Right ventricle myocardium superior (tissue), 1 donor: ENCODE measurements at regions not wholly inside any gene's neighbourhood (a gene's known extent, or its start where the extent isn't known, plus 50 kb on each side); places are given as distances from the start of the nearest gene placed in this dataset.
"Not testable (repeated sequence)": the region's sequence is repeated elsewhere in the genome, so short reads cannot be mapped to it uniquely, and the experiment has no call there.

ENCODE experiments used
- ATAC-seq: fragments of 200-7000 bp; cut with Tn5 transposase; one replicate; pipeline ENCODE4 v1.9.1; 2020; ENCODE audit warnings: mild to moderate bottlenecking; ENCODE audit not compliant: poor library complexity
- DNase-seq: peaks from one replicate; pipeline ENCODE4 v3.0.0-alpha.2; 2020
- intact Hi-C: fragments of 100-400 bp; cut with DNase I; formaldehyde crosslinking; loops from one replicate; pipeline ENCODE4 v1.11.2; 2022
- donor health status: DM: no; HTN: yes; CAD: no; lungs with severe emphysema.

DNA sequence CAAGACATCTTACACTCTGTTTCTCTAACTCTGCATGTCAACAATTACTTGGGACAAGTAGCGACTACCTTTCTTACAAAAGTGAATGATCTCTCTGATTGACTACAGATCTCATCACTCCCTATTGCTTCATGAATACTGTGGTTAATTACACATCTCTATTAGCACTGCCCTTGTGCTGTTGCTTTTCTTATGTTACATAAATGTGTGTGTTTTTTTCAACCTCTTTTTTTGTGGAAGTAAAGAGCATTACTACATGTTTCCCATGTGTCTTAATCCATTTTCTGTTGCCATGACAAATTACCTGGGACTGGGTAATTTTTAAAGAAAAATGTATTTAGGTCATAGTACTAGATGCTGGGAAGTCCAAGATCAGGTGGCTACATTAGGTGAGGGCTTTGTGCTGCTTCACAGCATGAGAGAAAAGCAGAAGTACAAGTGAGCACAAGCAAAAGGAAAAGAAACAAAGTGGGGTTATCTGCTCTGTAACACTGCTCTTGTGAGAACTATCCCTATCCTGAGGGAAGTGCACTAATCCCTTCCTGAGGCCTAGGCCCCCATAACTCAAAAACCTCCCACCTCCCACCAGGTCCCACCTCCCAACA is 298.2 kb upstream of the SATB1 start:
- DNase-seq (no peak), ATAC-seq (no peak)
- intact Hi-C loops, result no loop called here

DNA sequence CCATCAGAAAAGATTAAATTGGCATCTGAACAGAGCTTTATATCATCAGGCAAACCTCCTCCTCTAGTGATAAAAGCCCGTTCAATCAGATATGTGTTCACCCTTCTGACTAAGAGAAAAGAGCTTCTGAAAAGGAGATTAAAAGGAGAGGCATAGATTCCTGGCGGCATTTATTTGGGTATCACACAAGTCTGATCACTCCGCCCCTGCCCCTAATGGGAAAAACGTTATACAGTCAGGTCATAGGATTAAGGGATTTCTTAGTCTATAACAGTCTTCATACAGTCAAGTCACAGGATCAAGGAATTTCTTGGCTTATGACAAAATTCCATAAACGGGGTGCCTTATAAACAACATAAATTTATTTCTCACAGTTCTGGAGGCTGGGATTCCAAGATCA is 295.4 kb upstream of the SATB1 start:
- intact Hi-C loops, result no loop called here

DNA sequence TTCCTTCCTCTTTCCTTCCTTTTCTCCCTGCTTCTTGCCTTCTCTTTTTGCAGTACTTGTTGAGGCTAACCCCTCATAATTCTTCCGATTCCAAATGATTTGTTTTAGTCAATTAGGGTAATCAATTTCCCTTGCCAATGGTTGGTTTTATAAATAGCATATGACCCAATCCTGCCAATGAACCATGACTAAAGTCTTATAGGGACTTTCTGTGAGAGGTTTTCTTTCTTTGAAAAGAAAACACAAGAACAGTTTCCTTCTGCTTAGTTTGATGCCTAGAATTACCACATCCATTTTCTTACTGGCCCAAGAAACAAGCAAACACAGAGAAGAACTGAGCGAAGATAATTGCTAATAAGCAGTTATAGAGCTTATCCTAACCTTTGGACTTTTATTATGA is 292.5 kb upstream of the SATB1 start:
- DNase-seq, result no peak
- no peak for ATAC-seq
- intact Hi-C loops, result no loop called here

More for the DNA sequence above, 295.4 kb upstream of the SATB1 start:
- no peak for DNase-seq
- no peak for ATAC-seq

DNA sequence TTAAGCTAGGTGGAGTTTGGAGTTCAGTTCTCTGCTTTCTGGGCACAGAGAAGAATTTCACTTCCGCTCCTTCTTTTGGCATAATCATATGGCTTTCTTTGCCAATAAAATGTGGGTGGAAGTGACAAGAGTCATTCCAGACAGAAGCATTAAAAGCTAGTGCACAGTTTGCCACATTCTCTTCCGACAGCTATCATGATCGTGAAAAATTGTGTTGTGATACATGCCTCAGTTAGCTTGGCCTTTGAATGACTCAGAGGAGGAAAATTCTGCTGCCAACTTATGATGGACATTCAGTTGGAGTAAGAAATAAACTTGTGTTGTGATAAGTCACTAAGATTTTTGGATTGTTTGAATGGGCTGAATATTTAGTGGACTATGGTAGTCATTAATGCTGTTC is 291.7 kb upstream of the SATB1 start:
- ATAC-seq (no peak), DNase-seq (no peak)
- intact Hi-C loops, result no loop called here

DNA sequence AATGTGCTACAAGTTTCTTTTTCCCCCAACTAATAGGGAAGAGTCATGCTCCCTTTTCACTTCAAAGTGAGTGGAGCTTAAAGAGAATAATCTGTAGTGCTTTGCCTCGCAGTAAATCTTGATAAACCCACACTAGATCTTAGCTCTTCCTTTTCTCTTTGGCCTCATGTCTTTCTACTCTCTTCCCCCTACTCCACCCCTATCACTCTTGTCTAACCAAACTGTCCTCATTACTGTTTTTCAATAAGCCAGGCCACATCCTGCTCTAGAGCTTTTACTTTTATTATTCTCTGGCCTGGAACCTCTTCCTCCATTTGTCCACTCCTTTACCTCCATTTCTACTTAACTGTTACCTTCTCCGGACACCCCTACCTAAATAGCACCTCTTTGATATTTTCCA is 291.0 kb upstream of the SATB1 start:
- DNase-seq (no peak), ATAC-seq (no peak)
- intact Hi-C loops, result no loop called here

DNA sequence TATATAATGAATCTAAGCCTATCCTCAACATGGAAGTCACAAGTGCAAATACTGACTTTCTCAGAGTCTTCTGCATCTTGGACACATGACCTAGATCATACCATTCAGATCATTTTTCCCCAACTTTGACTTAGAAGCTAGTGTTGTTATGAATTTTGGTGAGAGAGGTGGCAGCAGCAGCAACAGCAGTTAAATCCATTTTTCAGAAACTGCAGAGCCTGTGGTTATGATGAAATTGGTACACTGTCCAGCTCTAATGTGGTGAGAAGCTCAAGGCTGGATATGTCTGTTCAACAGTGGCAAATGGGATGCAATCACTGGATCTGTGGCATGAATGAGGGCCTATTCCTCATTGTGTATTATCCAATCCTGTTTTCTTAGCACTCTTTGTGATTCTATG is 290.1 kb upstream of the SATB1 start:
- DNase-seq (no peak), ATAC-seq (no peak)
- intact Hi-C loops, result no loop called here

DNA sequence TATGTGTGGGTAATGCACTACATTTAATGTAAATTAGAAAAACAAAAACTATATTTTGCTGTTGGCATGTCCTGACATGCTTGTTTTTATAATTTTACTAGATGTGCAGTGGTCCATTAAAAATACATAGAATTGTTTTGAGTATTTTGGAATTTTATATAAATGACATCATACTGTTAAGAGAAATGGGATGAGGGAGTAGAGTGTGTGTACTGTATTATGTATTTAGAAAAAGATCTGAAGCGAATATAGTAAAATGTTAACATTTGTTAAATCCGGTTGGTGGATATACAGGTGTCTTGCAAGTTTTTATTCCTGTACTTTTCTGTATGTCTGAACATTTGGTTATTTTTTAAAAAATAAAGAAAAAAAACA is 288.4 kb upstream of the SATB1 start:
- intact Hi-C loops, result no loop called here
- ATAC-seq (no peak), DNase-seq (no peak)

DNA sequence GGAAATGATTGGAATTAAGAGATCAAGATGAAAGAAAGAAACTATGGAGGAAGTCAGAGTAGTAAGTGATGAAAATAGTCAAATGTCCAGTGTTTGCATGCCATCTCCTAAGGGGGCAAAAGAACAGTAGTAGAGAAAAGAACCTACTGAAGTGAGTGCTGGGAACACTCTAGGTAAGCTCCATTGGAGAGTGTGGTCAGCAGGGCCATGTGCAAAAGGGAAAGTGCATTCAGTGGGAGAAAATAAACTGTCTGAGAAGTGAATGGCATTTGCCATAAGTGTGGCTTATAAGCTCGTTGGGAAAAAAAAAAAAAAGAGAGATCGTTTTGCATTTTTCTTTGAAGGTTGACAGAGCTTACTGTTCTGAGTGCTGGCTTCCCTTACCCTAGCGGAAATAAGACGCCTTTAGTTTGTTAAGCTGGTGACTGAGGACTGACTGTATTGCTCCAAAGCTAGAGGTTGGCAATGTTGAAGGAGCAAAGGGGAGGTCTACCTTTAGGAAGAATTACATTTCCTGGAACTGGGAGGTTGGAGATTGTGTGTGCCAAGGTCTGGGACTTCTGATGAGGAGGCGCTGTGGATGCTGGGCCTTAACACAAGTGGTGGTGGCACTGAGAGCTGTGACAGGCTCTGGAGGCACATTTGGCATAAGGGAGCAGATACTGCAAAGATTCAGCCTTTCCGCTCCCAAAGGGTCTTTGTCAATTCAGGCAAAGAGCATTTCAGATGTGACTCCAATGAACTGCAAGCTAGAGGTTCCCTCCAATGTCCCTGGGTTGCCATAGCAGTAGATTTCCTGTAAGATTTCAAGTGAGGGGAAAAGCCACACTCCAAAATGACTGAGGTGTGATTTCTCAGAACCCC is 287.8 kb upstream of the SATB1 start:
- DNase-seq, result no peak
- ATAC-seq, result no peak
- intact Hi-C loops, result no loop called here

DNA sequence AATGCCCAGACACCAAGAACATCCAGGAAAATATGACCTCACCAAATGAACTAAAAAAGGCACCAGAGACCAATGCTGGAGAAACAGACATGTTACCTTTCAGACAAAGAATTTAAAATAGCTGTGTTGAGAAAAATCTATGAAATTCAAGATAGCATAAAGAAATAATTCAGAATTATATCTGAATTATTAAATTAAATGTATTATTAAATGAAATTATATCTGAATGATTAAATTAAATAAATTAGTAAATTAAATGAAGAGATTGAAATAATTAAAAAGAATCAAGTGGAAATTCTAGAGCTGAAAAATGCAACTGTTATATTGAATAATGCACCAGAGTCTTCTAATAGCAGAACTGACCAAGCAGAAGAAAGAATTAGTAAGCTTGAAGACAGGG is 279.2 kb upstream of the SATB1 start:
- no peak for DNase-seq
- ATAC-seq, result no peak
- intact Hi-C loops, result no loop called here

DNA sequence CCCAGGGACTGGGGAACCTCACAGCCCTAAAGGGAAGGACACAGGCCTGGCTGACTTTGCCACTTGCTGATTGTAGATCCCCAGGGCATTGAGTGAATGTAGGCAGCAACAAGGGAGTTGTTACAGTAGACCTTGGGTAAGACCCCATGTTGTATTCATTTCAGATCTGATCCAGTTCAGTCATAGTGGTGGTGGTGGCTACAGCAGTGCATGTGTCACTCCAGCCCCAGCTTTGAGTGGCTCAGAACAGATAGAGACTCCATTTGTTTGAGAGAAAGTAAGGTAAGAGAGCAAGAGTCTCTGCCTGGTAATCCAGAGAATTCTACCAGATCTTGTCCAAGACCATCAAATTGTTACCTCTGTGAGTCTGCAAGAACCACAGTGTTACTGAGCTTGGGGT is 278.7 kb upstream of the SATB1 start:
- intact Hi-C loops, result no loop called here
- no peak for DNase-seq
- ATAC-seq, result no peak

DNA sequence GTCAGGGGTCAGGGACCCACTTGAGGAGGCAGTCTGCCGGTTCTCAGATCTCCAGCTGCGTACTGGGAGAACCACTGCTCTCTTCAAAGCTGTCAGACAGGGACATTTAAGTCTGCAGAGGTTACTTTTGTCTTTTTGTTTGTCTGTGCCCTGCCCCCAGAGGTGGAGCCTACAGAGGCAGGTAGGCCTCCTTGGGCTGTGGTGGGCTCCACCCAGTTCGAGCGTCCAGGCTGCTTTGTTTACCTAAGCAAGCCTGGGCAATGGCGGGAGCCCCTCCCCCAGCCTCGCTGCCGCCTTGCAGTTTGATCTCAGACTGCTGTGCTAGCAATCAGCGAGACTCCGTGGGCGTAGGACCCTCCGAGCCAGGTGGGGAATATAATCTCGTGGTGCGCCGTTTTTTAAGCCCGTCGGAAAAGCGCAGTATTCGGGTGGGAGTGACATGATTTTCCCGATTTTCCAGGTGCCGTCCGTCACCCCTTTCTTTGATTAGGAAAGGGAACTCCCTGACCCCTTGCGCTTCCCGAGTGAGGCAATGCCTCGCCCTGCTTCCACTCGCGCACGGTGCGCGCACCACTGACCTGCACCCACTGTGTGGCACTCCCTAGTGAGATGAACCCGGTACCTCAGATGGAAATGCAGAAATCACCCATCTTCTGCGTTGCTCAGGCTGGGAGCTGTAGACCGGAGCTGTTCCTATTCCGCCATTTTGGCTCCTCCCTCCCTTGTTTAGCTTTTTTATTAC is 268.6 kb upstream of the SATB1 start:
- intact Hi-C loops, DNase-seq, ATAC-seq: not testable (repeated sequence)

DNA sequence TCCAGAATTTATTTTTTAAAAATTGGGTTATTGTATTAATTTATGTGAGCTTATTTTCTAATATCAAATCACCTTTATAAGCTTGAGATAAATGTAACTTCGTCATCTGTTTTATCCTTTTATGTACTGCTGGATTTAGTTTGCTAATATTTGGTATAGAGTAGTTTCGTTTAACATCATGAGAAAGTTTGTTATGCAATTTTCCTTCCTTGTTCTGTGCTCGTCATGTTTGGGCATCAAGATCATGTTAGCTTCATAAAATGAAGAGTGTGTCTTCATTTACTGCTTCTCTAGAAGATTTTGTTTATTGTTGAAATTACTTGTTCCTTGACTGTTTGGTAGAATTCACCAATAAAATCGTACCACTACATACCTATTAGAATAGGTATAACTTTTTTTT is 262.1 kb upstream of the SATB1 start:
- intact Hi-C loops, result no loop called here
- DNase-seq (no peak), ATAC-seq (no peak)

DNA sequence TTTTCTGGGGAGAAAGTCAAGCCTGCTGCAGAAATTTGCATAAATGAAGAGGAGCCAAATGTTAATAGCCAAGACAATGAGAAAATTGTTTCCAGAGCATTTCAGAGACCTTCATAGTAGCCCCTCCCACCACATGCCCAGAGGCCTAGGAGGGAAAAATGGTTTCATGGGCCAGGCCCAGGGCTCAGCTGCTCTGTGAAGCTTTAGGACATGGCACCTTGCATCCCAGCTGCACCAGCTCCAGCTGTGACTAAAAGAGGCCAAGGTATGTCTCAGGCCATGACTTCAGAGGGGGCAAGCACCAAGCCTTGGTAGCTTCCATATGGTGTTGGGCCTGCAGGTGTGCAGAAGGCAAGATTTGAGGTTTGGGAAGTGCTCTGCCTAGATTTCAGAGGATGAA is 258.8 kb upstream of the SATB1 start:
- DNase-seq (no peak), ATAC-seq (no peak)
- intact Hi-C loops, result no loop called here

DNA sequence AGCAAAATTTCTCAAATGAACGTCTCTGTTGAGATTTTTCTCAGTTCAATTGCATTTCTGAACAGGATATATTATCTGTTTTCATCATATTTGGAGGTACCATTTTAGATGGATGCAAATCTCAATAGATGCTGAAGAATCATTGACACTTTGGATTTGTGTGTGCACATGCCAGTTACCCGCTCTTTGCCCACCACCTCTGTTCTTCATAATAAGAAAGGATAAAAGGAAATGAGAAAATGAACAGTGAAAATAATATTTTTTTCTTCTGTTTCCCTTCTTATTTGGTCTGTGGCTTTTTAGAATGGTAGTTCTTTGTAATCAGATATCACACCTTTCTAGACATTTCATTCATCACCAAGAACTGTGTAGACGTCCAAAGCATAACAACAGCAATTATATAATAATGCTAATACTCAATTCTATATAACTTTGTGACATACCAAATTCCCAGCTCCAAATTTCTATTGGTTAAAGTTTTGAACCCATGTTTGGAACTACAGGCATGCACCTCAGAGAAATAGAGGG is 256.7 kb upstream of the SATB1 start:
- no peak for ATAC-seq
- no peak for DNase-seq
- intact Hi-C loops, result no loop called here

DNA sequence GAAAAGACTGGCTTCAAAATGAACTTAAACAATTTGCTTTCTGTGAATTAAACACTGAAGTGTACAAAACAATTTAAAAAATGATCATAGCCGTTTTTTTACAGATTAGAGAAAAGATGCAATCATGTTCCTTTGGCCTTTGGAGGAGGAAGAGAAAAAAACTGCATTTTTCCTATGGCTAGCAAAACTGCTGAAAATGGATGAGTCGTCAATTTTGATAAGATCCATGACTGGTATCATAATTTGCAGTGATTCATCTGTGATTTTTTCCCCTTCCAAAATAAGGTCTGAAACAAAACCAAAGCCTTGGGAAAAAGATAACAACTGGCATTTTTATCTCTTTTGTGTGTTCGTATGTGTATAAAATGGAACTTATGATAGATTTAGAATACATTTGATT is 255.6 kb upstream of the SATB1 start:
- intact Hi-C loops, result no loop called here
- no peak for DNase-seq
- no peak for ATAC-seq

DNA sequence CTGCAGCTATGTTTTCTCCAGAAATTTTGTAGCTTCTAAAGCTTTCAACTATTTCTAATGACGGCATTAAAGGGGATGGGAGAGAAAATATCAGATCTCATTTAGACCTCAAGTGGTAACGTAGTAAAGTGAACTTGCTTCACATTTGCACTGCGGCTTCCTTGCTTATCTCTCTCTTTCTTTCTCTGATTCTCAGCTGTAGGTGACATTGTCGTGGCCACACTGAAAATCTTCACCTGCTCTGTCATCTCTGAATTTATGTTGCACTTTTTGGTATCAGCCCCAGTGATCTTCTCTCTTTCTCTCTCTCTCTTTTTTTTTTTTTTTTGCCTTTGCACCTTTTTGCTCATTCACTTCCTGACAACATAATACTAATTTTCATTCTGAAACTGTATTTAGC is 254.1 kb upstream of the SATB1 start:
- ATAC-seq, result no peak
- intact Hi-C loops, result no loop called here
- no peak for DNase-seq

DNA sequence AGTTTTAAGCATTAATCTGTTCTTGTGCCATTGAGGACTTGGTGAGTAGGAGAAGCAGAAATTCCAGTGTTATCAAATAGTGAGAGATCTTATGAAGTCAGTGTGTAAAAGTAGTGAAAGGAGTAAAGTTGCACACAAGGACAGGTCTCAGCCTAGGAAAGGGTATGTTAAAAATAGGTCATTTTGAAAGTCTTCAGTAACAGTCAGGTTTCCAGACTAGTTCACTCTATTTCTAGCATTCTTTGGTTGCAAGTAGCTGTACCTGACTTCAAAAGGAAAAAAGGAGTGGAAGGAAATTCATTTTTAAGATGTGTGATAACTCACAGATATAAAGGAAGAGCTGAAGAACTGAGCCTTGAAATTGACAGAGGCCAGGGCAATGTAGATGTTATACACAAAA is 250.1 kb upstream of the SATB1 start:
- ATAC-seq (no peak), DNase-seq (no peak)
- intact Hi-C loops, result no loop called here

DNA sequence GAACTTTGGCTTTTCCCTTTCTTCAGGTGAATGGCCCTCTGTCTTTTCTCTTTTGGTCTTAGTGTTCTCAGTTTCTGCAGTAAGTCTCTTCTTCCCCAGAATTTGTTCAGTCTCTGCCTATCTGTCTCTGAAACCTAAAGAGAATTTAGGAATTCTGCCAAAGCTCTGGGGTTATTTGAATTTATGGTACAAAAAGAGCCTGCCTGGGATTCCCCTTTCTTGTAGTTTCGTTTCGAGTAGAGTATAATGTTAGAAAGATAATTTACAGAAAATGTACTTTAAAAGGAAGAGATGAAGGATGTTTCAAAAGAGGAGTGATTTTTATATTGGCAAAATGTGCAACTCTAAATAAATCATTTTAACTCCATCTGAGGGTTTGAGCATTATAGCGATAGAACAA is 247.4 kb upstream of the SATB1 start:
- ATAC-seq (no peak), DNase-seq (no peak)
- intact Hi-C loops, result no loop called here

DNA sequence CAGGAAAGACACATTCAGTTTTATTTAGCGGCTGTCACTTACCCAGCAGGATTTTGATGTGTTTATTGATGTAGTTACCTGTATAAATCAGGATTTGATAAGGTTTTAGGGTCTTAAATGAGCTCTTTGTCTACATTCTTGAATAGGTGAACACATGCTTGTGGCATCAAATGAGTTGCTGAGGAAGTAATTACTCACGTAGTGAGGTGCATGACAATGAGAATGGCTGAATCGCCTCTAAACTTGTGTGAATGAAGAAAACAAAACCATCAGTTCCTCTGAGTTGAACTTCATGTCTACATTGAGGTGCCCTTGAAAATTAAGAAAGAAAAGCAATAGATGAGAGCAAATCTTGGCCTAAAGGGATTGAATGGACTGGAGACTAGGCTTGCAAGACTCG is 245.6 kb upstream of the SATB1 start:
- DNase-seq, result no peak
- ATAC-seq, result no peak
- intact Hi-C loops, result no loop called here

DNA sequence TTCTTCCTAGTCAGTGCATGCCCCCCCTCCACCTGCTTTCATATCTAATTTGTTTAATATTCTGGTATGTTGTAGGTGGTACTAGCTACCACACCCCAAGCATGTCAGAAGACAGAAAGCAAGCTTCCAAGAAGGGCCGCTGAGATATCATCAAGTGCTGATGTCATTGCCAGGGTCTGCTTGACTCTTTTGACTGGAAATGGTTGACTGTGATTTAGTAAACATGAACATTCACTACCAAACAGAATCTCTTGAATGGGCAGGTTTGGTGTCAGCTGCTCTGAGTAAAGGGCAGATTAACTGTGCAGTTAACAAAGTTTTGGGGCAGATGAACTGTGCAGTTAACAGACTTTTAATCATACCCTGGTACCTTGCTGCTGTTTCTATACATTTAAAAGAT is 244.2 kb upstream of the SATB1 start:
- intact Hi-C loops, result no loop called here
- ATAC-seq (no peak), DNase-seq (no peak)
